NCI-H524 treated with DMSO at 0.1 percent for 48 hours (cell line): ENCODE measurements at regions not wholly inside any gene's neighbourhood (a gene's known extent, or its start where the extent isn't known, plus 50 kb on each side); places are given as distances from the start of the nearest gene placed in this dataset.
A peak's percentile ranks its signal among the peaks of the same experiment; 100 is the strongest.

Source experiments
- DNase-seq: peaks from one replicate; lab custom pipeline; 2025; lab: John Stamatoyannopoulos, UW

- no peak for DNase-seq
Observed at GRCh38 chr1:222911866-222912265, 97.0 kb downstream of the DISP1 start.

DNA sequence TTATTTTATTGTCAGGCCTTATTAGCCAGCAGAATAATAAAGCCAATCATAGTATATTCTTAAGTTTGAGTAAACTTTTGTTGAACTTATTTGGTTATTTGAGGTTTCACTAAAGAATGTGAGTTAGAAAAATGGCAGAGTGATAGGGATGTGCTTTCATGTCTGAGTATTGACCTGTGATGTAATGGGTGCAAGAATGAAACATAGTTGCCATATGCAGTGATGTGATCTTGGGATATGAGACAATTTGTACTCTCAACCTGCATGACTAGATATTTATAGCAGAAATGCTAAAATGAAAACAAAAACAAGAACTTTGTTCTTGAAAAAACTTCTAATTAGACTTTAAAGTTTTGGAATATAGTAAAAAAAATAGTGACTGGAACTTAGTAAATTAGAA, 97.9 kb downstream of the DISP1 start:
- DNase-seq: no peak

- no peak for DNase-seq
Observed at GRCh38 chr1:222914861-222915632, 100.2 kb downstream of the DISP1 start.

DNA sequence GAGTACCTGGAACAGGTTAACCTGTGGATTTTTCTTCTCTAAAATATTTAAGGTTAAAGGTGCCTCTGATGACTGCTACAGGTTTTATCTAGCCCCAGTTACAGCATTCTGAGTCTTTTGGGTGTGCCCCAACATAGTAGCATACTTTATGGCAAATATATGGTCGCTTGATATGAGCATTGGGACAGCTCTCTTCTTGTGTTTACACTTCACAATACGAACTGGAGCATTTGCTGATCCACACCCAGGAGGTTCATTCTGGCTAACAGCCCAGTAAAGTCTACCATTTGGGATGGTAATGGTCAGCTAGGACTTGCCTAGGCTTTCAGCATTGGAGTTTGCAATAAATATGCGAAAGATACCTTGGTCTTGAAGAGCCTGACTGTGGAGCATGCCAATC, 101.3 kb downstream of the DISP1 start:
- DNase-seq: no peak

GRCh38 chr1:222918801-222919477, 104.1 kb downstream of the DISP1 start:
- no peak for DNase-seq

DNA sequence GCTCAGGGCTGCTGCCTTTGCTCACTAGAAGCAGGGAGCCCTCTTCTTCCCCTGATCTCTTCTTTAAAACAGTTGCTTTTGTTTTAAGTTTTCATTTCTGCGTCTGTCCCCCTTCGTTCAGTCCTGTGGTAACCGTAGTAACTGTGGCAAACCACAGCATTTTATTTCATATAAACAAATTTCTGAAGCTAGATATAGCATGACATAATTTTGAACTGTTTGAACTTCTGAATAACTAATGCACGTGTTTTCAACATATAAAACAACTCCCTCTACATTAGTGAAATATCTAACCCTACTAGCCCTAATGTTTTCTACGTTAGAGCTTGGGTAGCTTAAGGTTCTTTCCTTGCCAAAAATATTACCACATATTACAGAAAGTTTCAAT, 104.6 kb downstream of the DISP1 start:
- no peak for DNase-seq

GRCh38 chr1:222920169-222920568, 105.3 kb downstream of the DISP1 start:
- DNase-seq: no peak

GRCh38 chr1:222921945-222922344, 107.1 kb downstream of the DISP1 start:
- no peak for DNase-seq

DNA sequence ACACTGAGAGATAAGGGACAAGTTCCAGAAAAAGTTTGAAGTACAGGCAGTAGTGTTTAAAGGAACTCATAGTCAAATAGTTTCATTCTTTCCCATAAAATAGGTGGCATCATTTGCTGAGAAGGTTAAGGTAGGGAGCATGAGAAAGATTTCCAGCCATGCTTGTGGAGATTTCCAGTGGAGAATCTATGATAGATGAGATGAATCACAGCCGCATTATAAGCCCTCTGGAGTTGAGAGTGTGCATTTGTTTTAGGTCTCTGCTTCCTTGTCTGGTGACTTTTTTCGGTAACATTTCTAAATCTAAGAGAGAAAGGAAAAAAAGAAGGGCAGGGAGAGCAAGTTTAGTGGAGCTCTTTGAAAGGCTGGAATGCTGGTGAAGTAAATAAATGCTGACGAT, 108.7 kb downstream of the DISP1 start:
- DNase-seq: no peak

DNA sequence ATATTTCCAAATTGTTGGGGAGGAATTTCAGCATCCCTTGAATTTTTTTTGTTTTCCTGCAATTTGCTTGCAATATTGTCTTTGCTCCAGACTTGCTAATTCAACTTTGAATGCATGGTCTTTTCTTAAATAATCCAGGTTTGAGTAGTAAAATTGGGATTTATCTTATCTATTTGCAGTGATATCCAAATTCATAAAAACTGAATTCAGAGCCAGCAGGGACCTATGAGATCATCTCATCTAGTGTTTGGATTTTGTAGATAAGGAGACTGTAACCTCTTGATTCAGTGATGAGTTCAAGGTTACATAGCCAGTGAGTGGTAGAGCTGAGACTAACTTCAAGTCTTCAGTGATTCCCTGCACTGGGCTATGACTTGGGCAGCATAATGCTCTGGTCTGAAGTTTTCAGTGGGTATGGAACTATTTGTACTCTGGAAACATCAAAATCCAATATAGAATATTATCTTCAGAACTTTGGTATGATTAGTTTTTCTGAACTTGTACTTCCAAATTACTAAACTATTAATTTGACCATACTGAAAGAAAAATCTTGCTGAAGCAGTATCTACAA, 109.4 kb downstream of the DISP1 start:
- no peak for DNase-seq

DNA sequence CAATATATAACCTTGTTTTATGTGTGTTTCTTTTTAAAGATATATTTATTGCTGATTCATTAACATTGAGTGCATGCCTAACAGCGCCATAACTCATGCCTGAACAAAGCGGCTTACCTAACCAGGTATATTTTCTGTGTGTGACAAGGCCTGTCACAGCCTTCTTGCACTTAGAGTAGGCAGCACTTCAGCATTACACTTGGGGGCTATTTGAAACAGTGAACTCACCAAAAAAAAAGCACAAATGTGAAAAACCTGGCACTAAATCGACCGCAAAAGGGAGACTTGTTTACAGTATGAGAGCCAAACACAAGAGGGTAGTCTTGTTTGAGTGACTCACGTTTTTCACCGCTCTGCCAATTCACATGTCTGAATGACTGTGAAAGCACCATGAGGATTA, 111.7 kb downstream of the DISP1 start:
- DNase-seq: no peak

- DNase-seq: no peak
Observed at GRCh38 chr1:222927031-222927430, 112.2 kb downstream of the DISP1 start.

- DNase-seq: peak; percentile 67
Observed at GRCh38 chr1:222928212-222928611, 113.4 kb downstream of the DISP1 start.

DNA sequence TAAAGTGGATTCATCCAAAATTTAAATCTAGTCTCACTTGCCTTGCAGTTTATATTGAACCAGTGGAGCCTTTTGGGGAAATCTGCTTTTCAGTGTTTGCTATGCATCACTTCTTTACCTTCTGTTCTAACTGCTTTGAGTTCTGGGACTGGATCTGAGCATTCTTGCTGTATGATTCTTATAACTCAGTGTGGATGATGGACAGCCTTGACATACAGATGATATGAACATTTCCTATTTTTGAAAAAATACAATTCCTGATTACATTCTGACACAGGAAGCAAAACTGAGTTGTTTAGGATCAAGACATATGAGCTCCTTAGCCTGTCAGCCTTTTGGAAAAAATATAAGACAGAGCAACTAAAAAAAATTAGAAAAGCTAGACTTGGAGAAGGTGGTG, 115.2 kb downstream of the DISP1 start:
- no peak for DNase-seq

- no peak for DNase-seq
Observed at GRCh38 chr1:222931023-222931422, 116.2 kb downstream of the DISP1 start.

- no peak for DNase-seq
Observed at GRCh38 chr1:222933273-222933672, 118.4 kb downstream of the DISP1 start.

DNA sequence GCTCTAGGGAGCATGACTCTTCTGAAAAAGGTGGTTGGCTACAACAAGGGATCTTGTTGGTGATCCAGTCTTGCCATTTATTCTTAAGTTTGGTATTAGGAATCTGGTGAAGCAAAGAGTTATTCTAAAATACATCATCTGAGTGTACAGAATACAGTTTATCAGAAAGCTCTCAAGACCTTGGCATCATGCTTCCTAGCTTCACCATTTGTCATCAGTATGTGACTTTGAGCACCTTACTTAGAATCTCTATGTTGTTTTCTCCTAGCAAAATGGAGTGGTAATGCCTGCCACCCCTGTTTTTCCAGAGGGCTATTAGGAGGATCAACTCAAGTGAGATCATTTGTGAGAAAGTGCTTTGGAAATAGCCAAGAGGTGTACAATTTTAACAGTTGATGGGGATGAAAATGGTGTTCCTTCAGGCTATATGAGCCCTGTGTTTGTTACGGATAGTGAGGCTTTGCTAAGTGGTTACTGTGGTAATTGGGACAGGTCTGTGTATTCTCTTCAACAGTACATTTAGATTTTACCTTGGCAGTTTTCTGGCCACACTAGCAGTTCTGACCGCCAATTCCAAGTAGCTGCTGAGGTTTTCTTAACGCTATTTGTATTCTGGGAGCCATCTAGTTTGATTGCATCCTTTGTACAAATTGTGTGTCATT, 120.5 kb downstream of the DISP1 start:
- no peak for DNase-seq

DNA sequence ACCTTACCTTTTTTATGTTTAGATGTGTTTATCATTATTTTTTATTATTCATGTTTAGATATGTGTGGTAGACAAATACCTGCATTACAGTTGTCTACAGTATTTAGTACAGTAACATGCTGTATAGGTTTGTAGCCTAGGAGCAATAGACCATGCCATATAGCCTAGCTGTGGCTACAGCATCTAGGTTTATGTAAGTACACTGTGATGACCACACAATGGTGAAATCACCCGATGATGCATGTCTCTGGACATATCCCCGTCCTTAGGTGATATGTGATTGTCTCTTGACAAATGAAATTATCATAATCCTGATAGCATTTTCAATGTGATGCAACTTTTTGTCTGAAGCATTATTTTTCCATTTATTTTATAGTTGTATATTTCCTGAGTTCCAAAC, 121.2 kb downstream of the DISP1 start:
- DNase-seq: no peak

- DNase-seq: no peak
Observed at GRCh38 chr1:222938986-222939385, 124.1 kb downstream of the DISP1 start.

DNA sequence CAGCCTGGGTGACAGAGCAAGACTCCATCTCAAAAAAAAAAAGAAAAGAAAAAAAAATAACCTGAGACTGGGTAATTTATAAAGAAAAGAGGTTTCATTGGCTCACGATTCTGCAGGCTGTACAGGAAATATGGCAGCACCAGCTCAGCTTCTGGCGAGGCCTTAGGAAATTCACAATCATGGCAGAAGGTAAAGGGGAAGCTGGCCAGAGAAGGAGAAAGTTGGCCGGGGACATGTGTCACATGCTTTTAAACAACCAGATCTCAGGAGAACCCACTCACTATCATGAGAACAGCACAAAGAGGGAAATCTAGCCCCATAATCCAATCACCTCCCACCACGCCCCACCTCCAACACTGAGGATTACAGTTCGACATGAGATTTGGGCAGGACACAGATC, 125.3 kb downstream of the DISP1 start:
- DNase-seq: no peak

GRCh38 chr1:222940906-222941305, 126.1 kb downstream of the DISP1 start:
- DNase-seq: no peak

DNA sequence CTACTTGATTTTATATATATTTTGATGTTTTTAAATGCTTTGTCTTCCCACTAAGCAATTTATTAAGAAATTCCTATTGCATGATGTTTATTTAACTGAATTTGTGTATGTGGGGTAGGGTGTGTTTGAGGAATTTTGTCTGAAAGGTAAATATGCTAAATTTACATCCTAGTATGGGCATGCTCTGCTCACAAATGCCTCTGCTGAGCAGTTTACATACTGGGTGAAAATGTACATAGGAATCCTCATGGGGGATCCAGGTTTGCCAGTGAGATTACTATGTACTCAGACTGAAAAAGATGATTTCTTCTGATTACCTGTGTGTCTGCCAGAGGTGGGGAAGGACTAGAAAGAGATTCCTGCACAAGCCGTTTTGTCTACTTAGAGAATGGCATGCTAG, 126.6 kb downstream of the DISP1 start:
- no peak for DNase-seq

GRCh38 chr1:222946436-222946835, 131.6 kb downstream of the DISP1 start:
- no peak for DNase-seq
